Sigmoid colon (tissue), 6 donors: ENCODE measurements at regions not wholly inside any gene's neighbourhood (a gene's known extent, or its start where the extent isn't known, plus 50 kb on each side); places are given as distances from the start of the nearest gene placed in this dataset.

Experiments used
- DNase-seq: peaks from one replicate; pipeline ENCODE4 v3.0.0-alpha.2; 2019
- H3K27ac ChIP-seq, 4 donors: fragments of 200-600 bp; sonication (generic); one replicate each; pipeline ENCODE4 v1.5.1; 2016 to 2019; ENCODE audit warnings: mild to moderate bottlenecking in 1 of 4
- H3K27me3 ChIP-seq, 3 donors: fragments of 200-600 bp; sonication (generic); one replicate each; pipeline ENCODE4 v1.5.1; 2019; ENCODE audit warnings: mild to moderate bottlenecking in 1 of 3
- H3K36me3 ChIP-seq, 4 donors: fragments of 200-600 bp; sonication (generic); one replicate each; pipeline ENCODE4 v1.5.1; 2016 to 2019
- H3K4me1 ChIP-seq, 4 donors: fragments of 200-600 bp; sonication (generic); one replicate each; pipeline ENCODE4 v1.5.1; 2017 to 2019
- H3K4me3 ChIP-seq, 4 donors: fragments of 200-600 bp; sonication (generic); one replicate each; pipeline ENCODE4 v1.5.1; 2017 to 2019; ENCODE audit warnings: mild to moderate bottlenecking in 2 of 4, moderate library complexity in 1 of 4
- H3K9me3 ChIP-seq, 4 donors: fragments of 200-600 bp in 3 of 4; sonication (generic) in 3 of 4; one replicate each; pipeline versions ENCODE4 v1.5.1 to v1.6.1; 2013 to 2019
- CTCF ChIP-seq, 4 experiments: fragments of 450-650 bp in 3 of 4; fragments of 200-600 bp in 1 of 4; IDR thresholded peaks; one replicate each; pipeline ENCODE4 v1.5.1; 2016 to 2019; ENCODE audit warnings: antibody characterized with exemption in 4 of 4, mild to moderate bottlenecking in 3 of 4, moderate library complexity in 2 of 4
- EP300 ChIP-seq, 4 donors: sonication (generic); formaldehyde crosslinking; IDR thresholded peaks; one replicate each; pipeline ENCODE4 v1.6.1; 2017; ENCODE audit warnings: antibody characterized with exemption in 4 of 4
- POLR2A ChIP-seq, 2 donors: fragments of 450-650 bp; IDR thresholded peaks; one replicate each; pipeline ENCODE4 v1.6.1; 2016; ENCODE audit warnings: antibody characterized with exemption in 2 of 2, mild to moderate bottlenecking in 2 of 2, moderate library complexity in 2 of 2
- POLR2AphosphoS5 ChIP-seq, 4 donors: sonication (generic); formaldehyde crosslinking; IDR thresholded peaks; one replicate each; pipeline ENCODE4 v1.6.1; 2017; ENCODE audit warnings: antibody characterized with exemption in 4 of 4
- WGBS, 2 donors: extraction: QIAGEN DNeasy Blood & Tissue Kit; methylation state at CpG; one replicate each; pipeline ENCODE4 v1.1.7; 2013; 5-methylcytosine and 5-hydroxymethylcytosine counted together
- intact Hi-C: fragments of 100-400 bp; cut with DNase I; formaldehyde crosslinking; loops from one replicate; pipeline ENCODE4 v1.15.1; 2023
- donor health status: healthy with polysubstance abuse.
- donor health status: healthy.

GRCh38 chr3:106293161-106293560 is 424.3 kb upstream of the CBLB start:
- DNase-seq, result no peak
- no peak for TF ChIP-seq POLR2A (IDR thresholded peaks at IDR 0.05)
- no peak for TF ChIP-seq POLR2AphosphoS5 (IDR thresholded peaks at IDR 0.05)
- TF ChIP-seq EP300 (IDR thresholded peaks at IDR 0.05), result no peak
- TF ChIP-seq CTCF (IDR thresholded peaks at IDR 0.05), result no peak
- intact Hi-C loops, result no loop called here
- 71 to 81% methylated on average over 3 of the region's 3 CpGs for WGBS, 2 donors
- no peaks in the 10 kb centered on the region for H3K9me3 ChIP-seq
- H3K27me3 ChIP-seq, result no peaks in the 10 kb centered on the region
- no peak overlapping the region for H3K27ac ChIP-seq
- H3K4me1 ChIP-seq, result no peaks in the 10 kb centered on the region
- H3K36me3 ChIP-seq, result no peaks in the 10 kb centered on the region
- H3K4me3 ChIP-seq, result no peak overlapping the region

DNA sequence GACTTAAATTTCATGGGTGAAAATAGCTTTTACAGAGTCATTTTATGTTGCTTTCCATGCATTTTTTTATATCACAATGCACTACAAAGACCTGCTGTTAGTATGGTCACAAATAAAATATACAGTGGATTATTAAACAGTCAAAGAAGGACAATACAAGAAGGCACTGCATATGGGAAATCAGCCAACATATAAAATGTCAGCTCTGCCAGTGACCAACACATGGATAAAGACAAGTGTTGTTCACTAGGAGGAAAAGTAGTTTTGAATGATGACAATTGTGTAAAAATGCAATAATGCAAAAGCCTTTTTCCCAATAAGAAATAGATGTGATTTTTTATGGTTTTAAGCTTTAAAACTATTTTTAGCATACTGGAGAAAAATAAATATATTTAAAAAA is 425.3 kb upstream of the CBLB start:
- no peak for DNase-seq
- Histone ChIP-seq H3K4me1 (no peaks in the 10 kb centered on the region), H3K27me3 (no peaks in the 10 kb centered on the region), H3K4me3 (no peak overlapping the region), H3K9me3 (no peaks in the 10 kb centered on the region), H3K27ac (no peak overlapping the region), H3K36me3 (no peaks in the 10 kb centered on the region)
- TF ChIP-seq POLR2AphosphoS5 (IDR thresholded peaks at IDR 0.05), result no peak
- no peak for TF ChIP-seq CTCF (IDR thresholded peaks at IDR 0.05)
- TF ChIP-seq POLR2A (IDR thresholded peaks at IDR 0.05), result no peak
- TF ChIP-seq EP300 (IDR thresholded peaks at IDR 0.05), result no peak
- intact Hi-C loops, result no loop called here

- H3K27ac ChIP-seq, result no peak overlapping the region
- H3K4me3 ChIP-seq, result no peak overlapping the region
- 88 to 93% methylated on average over 5 of the region's 5 CpGs for WGBS, 2 donors
- no peaks in the 10 kb centered on the region for H3K9me3 ChIP-seq
- no peak for DNase-seq
- TF ChIP-seq POLR2A (IDR thresholded peaks at IDR 0.05) (no peak), CTCF (IDR thresholded peaks at IDR 0.05) (no peak), POLR2AphosphoS5 (IDR thresholded peaks at IDR 0.05) (no peak), EP300 (IDR thresholded peaks at IDR 0.05) (no peak)
- no peaks in the 10 kb centered on the region for H3K27me3 ChIP-seq
- H3K4me1 ChIP-seq, result peaks cover 0 to 5% (median 0%) of the 10 kb centered on the region in 4 donors
- no peaks in the 10 kb centered on the region for H3K36me3 ChIP-seq
- intact Hi-C loops, result no loop called here
These were observed 427.2 kb upstream of the CBLB start for GRCh38 chr3:106296062-106296461.

- WGBS, 2 donors, result 46 to 57% methylated on average over 2 of the region's 2 CpGs
- no peak overlapping the region for H3K27ac ChIP-seq
These were observed 430.7 kb upstream of the CBLB start for GRCh38 chr3:106299300-106300098.

More at GRCh38 chr3:106299300-106300098, 430.7 kb upstream of the CBLB start:
- DNase-seq, result no peak
- TF ChIP-seq EP300 (IDR thresholded peaks at IDR 0.05), result no peak
- TF ChIP-seq POLR2A (IDR thresholded peaks at IDR 0.05), result no peak
- TF ChIP-seq CTCF (IDR thresholded peaks at IDR 0.05), result no peak
- no peak for TF ChIP-seq POLR2AphosphoS5 (IDR thresholded peaks at IDR 0.05)
- H3K9me3 ChIP-seq, result no peaks in the 10 kb centered on the region
- no peak overlapping the region for H3K4me3 ChIP-seq
- H3K4me1 ChIP-seq, result peaks cover 0 to 5% (median 0%) of the 10 kb centered on the region in 4 donors
- H3K27me3 ChIP-seq, result no peaks in the 10 kb centered on the region
- intact Hi-C loops, result no loop called here
- H3K36me3 ChIP-seq, result no peaks in the 10 kb centered on the region
